Fibroblast of lung (primary cell): ENCODE measurements at regions not wholly inside any gene's neighbourhood (a gene's known extent, or its start where the extent isn't known, plus 50 kb on each side); places are given as distances from the start of the nearest gene placed in this dataset.

Experiments
- EZH2 ChIP-seq: IDR thresholded peaks from 2 replicates; pipeline ENCODE4 v1.5.1; 2012; ENCODE audit warnings: low read length, control low read depth, mild to moderate bottlenecking; ENCODE audit errors: missing control alignments
- TF ChIP-seq, protein P1 (sequence below), 2 donors: IDR thresholded peaks in 1 of 2; conservative IDR thresholded peaks in 1 of 2; 1 replicate in 1 of 2; 2 replicates in 1 of 2; pipeline ENCODE4 v1.5.1; 2011 to 2012; ENCODE audit warnings: low read length in 2 of 2, control low read depth in 1 of 2, inconsistent platforms in 1 of 2, low read depth in 1 of 2, mild to moderate bottlenecking in 1 of 2

DNA sequence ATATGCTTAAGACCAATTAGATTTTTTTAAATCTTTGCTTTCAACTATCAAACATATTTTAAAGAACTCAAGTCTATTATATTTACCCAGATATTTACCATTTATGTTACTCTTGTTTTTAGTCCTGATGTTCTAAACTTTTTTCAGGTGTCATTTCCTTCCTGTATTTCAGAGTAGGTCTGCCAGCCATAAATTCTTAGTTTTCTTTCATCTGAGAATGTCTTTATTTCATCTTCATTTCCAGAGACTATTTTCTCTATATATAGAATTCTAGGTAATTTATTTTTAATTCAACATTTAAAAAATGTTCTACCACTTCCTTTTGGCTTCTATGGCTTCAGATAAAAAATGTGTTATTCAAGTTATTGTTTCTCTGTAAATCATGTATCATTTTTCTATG, 218.2 kb upstream of the AMIGO2 start:
- TF ChIP-seq, protein P1, sequence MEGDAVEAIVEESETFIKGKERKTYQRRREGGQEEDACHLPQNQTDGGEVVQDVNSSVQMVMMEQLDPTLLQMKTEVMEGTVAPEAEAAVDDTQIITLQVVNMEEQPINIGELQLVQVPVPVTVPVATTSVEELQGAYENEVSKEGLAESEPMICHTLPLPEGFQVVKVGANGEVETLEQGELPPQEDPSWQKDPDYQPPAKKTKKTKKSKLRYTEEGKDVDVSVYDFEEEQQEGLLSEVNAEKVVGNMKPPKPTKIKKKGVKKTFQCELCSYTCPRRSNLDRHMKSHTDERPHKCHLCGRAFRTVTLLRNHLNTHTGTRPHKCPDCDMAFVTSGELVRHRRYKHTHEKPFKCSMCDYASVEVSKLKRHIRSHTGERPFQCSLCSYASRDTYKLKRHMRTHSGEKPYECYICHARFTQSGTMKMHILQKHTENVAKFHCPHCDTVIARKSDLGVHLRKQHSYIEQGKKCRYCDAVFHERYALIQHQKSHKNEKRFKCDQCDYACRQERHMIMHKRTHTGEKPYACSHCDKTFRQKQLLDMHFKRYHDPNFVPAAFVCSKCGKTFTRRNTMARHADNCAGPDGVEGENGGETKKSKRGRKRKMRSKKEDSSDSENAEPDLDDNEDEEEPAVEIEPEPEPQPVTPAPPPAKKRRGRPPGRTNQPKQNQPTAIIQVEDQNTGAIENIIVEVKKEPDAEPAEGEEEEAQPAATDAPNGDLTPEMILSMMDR (conservative IDR thresholded peaks at IDR 0.05 in 1 of 2, IDR thresholded peaks at IDR 0.05 in 1 of 2; ENCODE audit: low read depth in 1 of 2, low read length in 2 of 2), result no peak
- no peak for TF ChIP-seq EZH2
